GM21423 (cell line): ENCODE measurements at regions not wholly inside any gene's neighbourhood (a gene's known extent, or its start where the extent isn't known, plus 50 kb on each side); places are given as distances from the start of the nearest gene placed in this dataset.

Experiments used
- ATAC-seq: cut with Tn5 transposase; IDR thresholded peaks from one replicate; pipeline ENCODE4 v1.9.1; 2021; ENCODE audit warnings: mild to moderate bottlenecking, moderate library complexity; ENCODE audit not compliant: unreplicated experiment

- no peak for ATAC-seq
These were observed 297.7 kb downstream of the PARP8 start for GRCh38 chr5:50963971-50964745.

GRCh38 chr5:50964746-50965653 lies 298.6 kb downstream of the PARP8 start:
- no peak for ATAC-seq

- ATAC-seq = no peak
These were observed 299.4 kb downstream of the PARP8 start for GRCh38 chr5:50965654-50966375.

GRCh38 chr5:50967009-50967562 lies 300.6 kb downstream of the PARP8 start:
- no peak for ATAC-seq

- ATAC-seq = no peak
These were observed 301.3 kb downstream of the PARP8 start for GRCh38 chr5:50967563-50968355.

GRCh38 chr5:50968356-50969149 lies 302.1 kb downstream of the PARP8 start:
- ATAC-seq = no peak

GRCh38 chr5:50969151-50970031 lies 303.0 kb downstream of the PARP8 start:
- no peak for ATAC-seq

- no peak for ATAC-seq
These were observed 309.4 kb downstream of the PARP8 start for GRCh38 chr5:50975840-50976239.

GRCh38 chr5:50978924-50979323 lies 312.5 kb downstream of the PARP8 start:
- ATAC-seq = no peak

- ATAC-seq = no peak
These were observed 318.2 kb downstream of the PARP8 start for GRCh38 chr5:50984640-50985039.

GRCh38 chr5:50990296-50990924 lies 324.0 kb downstream of the PARP8 start:
- no peak for ATAC-seq

- no peak for ATAC-seq
These were observed 329.0 kb downstream of the PARP8 start for GRCh38 chr5:50995285-50995942.

- no peak for ATAC-seq
These were observed 334.9 kb downstream of the PARP8 start for GRCh38 chr5:51001227-51001923.

GRCh38 chr5:51002368-51002767 lies 335.9 kb downstream of the PARP8 start:
- no peak for ATAC-seq

- ATAC-seq = no peak
These were observed 346.6 kb downstream of the PARP8 start for GRCh38 chr5:51013036-51013435.

GRCh38 chr5:51018423-51018822 lies 352.0 kb downstream of the PARP8 start:
- ATAC-seq = no peak

GRCh38 chr5:51024263-51024662 lies 357.8 kb downstream of the PARP8 start:
- no peak for ATAC-seq
